NCI-H1092 (cell line): ENCODE measurements at regions not wholly inside any gene's neighbourhood (a gene's known extent, or its start where the extent isn't known, plus 50 kb on each side); places are given as distances from the start of the nearest gene placed in this dataset.
A peak's percentile ranks its signal among the peaks of the same experiment; 100 is the strongest.
"Not testable (repeated sequence)": the region's sequence is repeated elsewhere in the genome, so short reads cannot be mapped to it uniquely, and the experiment has no call there.

Experiments used
- DNase-seq: peaks from one replicate; lab custom pipeline; 2025; lab: John Stamatoyannopoulos, UW

- DNase-seq, result no peak
Measured at GRCh38 chr3:40645883-40646282, 121.1 kb downstream of the ZNF621 start.

- DNase-seq, result no peak
Measured at GRCh38 chr3:40649346-40649745, 124.6 kb downstream of the ZNF621 start.

- DNase-seq, result no peak
Measured at GRCh38 chr3:40652072-40652471, 127.3 kb downstream of the ZNF621 start.

GRCh38 chr3:40653001-40653400 is 128.2 kb downstream of the ZNF621 start:
- DNase-seq, result no peak

DNA sequence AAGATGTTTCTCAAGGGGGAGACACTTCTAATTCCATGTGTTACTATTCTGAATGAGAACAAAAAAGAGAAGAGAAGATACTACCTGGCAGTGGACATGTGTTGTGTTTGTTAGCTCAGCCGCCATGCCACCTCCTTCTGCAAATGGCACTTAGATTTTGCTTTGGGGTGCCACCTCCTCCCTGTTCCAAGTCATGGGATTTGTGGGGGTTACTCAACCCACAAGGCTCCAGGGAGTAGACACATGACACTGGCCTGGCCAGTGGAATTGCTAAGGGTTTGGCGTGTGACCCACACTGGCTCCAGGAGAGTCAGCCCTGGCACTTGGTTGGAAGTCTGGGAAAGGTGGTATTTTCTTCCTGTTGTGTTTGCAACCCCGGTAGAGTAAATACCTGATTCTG is 129.1 kb downstream of the ZNF621 start:
- DNase-seq, result no peak

DNA sequence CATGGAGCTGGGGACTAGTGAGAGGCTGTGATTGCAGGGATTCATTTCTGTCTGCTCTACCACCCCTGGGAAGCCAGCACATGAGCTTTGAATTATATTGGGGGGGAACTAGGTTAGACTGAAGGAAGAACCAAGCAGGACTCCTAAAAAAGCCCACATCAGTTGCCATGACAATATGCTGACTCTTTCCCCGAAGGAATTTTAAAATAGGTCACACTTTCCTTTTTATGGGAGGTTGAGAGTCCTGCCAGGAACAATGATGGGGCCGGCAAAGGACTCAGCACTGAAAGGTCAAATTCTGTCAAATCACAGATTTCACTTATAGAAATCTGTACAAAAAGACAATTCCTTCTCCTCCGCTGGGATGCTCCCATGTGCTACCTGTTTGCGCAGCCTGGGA is 130.8 kb downstream of the ZNF621 start:
- no peak for DNase-seq

DNA sequence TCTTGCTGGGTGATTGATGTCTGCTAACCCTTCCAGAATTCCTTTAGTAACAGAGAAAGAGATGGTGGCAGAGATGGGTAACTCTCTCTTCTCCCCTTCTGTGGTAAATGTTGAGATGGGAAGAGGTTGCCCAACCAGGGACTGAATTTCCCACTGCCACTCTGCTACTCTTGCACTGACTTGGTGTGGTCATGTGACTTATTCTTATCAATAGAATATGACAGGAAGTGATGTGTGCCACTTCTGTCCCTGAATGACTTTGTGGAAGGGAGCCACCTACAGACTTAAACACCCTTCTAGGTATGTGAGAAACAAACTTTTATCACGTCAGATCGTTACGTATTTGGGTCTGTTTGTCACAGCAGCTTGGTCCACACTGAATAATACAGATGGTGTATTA is 132.9 kb downstream of the ZNF621 start:
- DNase-seq, result no peak

DNA sequence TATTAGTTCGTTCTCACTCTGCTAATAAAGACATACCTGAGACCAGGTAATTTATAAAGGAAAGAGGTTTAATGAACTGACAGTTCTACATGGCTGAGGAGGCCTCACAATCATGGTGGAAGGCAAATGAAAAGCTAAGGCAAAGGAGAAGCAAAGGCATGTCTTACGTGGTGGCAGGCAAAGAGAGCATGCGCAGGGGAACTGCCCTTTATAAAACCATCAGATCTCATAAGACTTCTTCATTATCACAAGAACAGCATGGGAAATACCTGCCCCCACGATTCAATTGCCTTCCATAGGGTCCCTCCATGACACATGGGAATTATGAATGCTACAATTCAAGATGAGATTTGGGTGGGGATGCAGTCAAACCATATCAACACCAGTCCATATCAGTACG is 133.5 kb downstream of the ZNF621 start:
- DNase-seq, result no peak

GRCh38 chr3:40660554-40660953 is 135.8 kb downstream of the ZNF621 start:
- no peak for DNase-seq

GRCh38 chr3:40661284-40661683 is 136.5 kb downstream of the ZNF621 start:
- no peak for DNase-seq

GRCh38 chr3:40663280-40663679 is 138.5 kb downstream of the ZNF621 start:
- no peak for DNase-seq

GRCh38 chr3:40669176-40669575 is 144.4 kb downstream of the ZNF621 start:
- DNase-seq, result no peak

GRCh38 chr3:40672861-40673260 is 148.1 kb downstream of the ZNF621 start:
- DNase-seq, result no peak

GRCh38 chr3:40677321-40677720 is 152.6 kb downstream of the ZNF621 start:
- no peak for DNase-seq

- DNase-seq, result no peak
Measured at GRCh38 chr3:40677749-40678148, 153.0 kb downstream of the ZNF621 start.

GRCh38 chr3:40679290-40679689 is 154.5 kb downstream of the ZNF621 start:
- DNase-seq, result no peak

GRCh38 chr3:40680685-40681657 is 156.2 kb downstream of the ZNF621 start:
- no peak for DNase-seq

- no peak for DNase-seq
Measured at GRCh38 chr3:40681658-40682055, 156.9 kb downstream of the ZNF621 start.

DNA sequence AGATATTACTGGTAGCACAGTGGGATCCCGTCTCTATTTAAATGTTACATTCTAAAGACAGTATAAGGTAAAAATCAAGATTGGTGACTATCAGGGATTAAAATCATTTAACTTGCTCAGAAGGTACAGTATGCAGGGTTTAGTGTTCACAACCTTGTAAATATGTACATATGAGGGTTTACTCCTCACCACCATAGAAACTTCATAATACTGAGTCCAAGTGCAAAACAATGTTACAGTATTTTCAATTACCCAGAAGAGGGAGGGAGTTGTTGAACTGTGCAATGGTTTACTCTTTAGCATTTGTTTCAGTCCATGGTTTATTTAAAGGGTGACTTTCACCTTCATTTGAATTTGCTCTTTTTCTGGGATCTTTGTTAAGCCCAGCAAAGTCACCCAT is 165.1 kb downstream of the ZNF621 start:
- DNase-seq, result no peak

DNA sequence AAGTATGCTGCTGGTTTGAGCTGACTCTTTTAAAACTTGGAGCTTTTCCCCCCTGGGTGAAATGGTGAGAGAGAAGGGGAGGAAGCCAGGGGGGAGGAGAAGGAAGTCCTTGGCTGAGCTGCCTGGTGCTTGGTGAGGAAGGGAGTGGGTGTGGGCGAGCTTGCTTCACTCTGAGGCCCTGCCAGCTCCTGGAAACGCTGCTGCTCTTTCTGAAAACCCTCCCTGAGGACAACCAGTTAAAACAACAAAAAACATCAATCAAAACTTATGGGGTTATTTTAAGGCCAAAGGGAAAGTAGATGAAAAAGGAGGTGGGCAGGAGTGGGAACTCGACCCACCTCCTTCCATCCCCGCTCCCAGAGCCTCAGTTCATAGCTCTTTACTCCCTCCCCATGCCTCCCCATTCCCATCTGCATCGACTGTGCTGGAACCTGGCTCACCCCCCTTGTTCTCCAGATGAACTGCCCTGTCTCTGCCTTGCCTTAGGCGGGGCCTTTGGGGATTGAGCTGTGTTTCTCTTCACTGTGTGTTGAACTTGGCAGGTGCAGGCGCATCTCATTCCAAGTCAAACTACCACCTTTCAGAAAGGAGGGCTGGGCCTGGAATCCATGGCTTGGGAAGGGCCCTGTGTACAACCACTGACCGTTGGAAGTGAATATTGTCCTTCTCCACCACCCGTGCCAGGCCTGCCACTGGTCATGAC is 166.1 kb downstream of the ZNF621 start:
- peak; percentile 72 for DNase-seq

GRCh38 chr3:40691452-40691861 is 166.7 kb downstream of the ZNF621 start:
- DNase-seq, result no peak

DNA sequence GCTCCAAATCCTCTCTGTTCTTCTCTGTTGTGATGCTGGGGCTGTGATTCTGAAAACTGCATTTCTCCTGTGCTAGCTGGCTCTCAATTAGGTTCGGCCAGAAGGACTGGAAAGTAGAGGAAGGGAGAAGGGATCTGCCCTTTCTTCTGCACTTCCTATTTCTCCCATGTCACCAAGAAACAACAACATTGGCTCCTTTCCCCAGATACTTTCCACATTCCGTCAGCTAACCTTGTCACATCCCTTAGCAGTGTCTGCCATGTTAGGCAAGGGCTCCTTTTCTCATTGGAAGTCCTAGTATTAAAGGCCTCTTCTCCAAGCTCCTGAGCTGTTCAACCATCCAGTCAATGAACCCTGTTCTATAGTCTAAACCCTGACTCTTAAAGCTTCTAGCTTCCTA is 171.1 kb downstream of the ZNF621 start:
- DNase-seq, result no peak

- DNase-seq, result not testable (repeated sequence)
Measured at GRCh38 chr3:40698611-40699010, 173.9 kb downstream of the ZNF621 start.
